ENCODE measurements at regions not wholly inside any gene's neighbourhood (a gene's known extent, or its start where the extent isn't known, plus 50 kb on each side); places are given as distances from the start of the nearest gene placed in this dataset.
"Not testable (repeated sequence)": the region's sequence is repeated elsewhere in the genome, so short reads cannot be mapped to it uniquely, and the experiment has no call there.

GRCh38 chr10:90041585-90041984 lies 340.2 kb downstream of the KIF20B start:
- DNase-seq, result no peak

DNA sequence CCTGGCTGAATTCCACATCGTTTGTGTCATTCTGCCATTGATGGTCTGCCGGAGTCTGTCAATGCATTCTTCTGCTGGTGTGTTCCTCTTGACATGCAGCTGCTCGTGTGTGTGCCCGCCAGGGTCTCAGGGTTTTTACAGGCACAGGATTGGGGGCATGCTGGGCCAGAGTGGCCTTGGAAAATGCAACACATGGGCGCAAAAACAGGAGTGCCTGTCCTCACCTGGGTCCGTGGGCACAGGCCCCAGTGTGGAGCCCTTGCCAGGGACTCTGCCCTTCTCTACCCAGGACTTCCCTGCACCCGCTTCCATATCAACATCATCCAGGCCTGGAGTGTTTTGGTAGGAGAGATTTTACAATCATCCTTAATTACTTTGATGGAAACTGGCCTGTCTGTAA lies 340.7 kb downstream of the KIF20B start:
- DNase-seq, result no peak

- DNase-seq, result no peak
Observed at GRCh38 chr10:90047243-90047729, 345.9 kb downstream of the KIF20B start.

- no peak for DNase-seq
Observed at GRCh38 chr10:90051053-90051452, 349.7 kb downstream of the KIF20B start.

- DNase-seq, result no peak
Observed at GRCh38 chr10:90051474-90051873, 350.1 kb downstream of the KIF20B start.

DNA sequence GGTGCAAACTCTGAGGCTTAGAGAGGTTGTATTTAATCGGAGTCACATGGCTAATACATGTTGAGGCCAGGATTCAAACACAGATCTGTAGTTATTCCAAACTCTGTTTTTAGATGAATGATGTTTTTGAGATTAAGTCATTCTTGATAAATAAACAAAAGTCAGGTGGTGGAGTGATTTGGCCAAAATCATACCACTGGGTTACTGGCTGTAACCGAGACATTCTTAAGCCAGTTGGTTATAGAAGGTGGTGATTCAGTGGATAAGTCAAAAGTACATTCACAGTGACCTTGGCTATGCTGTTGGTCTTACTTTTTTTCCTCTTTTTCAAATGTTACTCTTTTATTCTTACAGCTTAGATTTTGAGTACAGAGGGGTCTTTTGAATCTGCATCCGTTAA lies 361.4 kb downstream of the KIF20B start:
- no peak for DNase-seq

DNA sequence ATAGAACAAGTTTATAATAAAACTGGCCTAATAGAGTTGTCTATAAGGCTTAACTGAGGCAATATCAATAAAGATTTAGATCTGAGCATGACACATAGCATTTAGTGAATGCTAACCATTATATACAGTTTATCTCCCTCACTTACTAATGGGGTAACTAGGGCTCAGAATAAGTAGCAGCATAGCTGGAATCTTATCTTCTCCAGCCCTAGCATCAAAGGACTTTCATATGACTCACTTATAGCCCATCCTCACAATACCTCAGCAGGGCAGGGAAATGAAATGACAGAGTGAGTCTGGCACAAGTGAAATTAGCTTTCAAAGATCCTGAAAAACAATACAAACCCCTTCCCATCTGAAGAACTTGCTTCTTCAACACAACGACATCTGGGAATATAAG lies 362.9 kb downstream of the KIF20B start:
- no peak for DNase-seq

- DNase-seq, result no peak
Observed at GRCh38 chr10:90066435-90066834, 365.0 kb downstream of the KIF20B start.

GRCh38 chr10:90075995-90076394 lies 374.6 kb downstream of the KIF20B start:
- no peak for DNase-seq

GRCh38 chr10:90079819-90080218 lies 378.4 kb downstream of the KIF20B start:
- no peak for DNase-seq

GRCh38 chr10:90086606-90087190 lies 385.3 kb downstream of the KIF20B start:
- not testable (repeated sequence) for DNase-seq

DNA sequence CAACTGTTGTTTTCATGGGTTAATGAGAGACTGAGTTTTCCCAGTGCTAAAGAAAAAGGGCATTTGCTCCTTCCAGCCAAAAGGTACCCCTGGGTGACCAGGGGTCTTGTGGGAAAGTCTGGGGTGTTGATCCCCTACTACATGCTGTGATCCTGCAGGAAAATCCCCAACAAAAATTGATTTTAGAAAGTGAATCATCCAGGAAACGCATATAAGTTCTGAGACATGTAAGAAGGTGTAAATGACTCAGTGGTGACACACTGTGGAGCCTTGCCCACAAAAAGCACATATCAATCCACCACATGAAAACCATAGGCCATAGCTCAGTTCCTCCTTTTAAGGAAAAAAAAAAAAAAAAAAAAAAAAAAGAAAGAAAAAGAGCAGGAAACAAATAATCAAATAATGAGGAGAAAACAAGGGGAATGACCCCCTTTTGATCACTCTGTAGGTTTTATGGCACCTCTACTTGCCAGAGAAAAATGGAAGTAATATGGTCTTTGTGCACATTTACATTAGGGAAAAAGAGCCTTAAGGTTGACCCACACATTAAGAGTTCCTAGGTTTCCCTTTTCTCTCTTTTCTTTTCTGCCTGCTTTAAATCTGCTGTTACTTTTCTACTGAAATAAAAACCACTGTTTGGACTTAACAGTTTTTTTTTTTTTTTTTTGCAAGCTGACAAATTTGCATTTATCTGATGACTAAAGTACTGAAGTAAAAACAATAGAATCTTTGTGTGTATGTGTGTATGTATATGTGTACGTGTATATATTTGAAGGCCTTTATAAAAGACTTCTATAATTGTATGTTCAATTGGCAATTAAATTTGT lies 386.0 kb downstream of the KIF20B start:
- peak; percentile 19 for DNase-seq

- no peak for DNase-seq
Observed at GRCh38 chr10:90088024-90088317, 386.6 kb downstream of the KIF20B start.

GRCh38 chr10:90089719-90090118 lies 388.3 kb downstream of the KIF20B start:
- no peak for DNase-seq

DNA sequence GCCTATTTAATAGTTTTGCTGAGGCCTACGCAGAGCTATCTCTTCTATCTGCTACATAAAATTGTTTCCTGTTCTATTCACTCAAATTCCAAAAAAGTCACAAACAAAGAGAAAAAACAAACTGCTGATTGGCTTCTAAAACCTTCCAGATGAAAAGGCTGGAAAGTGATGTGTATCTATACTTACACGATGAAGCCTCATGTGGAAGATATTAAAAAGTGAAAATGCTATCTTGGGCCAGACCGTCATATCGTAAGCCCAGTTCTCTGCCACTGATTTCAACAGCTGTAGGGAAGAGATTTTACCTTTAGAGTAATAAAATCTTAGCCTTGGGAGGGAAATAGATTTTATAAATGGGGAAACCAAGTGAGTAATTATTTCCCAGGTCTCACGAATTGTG lies 394.8 kb downstream of the KIF20B start:
- no peak for DNase-seq

GRCh38 chr10:90107581-90107980 lies 406.2 kb downstream of the KIF20B start:
- DNase-seq, result not testable (repeated sequence)

GRCh38 chr10:90111671-90112070 lies 410.3 kb downstream of the KIF20B start:
- DNase-seq, result no peak

DNA sequence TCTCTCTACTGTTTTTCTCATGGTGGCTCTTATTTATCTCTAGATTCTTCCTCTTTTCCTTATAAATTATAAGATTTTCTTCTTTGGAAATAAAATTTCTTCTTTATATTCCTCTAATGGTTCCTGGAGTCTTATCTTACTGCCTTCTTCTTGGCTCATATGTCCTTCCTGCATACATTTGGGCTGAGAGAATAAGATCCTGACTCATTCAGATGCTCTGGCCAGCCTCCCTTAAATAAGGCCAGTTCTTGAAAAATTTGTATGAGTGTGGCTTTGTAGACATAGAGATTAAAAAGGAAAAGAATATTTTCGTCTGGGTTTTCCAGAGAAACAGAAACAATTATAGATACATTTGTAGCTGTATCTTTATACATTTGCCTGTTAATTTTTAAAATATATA lies 411.3 kb downstream of the KIF20B start:
- DNase-seq, result no peak

DNA sequence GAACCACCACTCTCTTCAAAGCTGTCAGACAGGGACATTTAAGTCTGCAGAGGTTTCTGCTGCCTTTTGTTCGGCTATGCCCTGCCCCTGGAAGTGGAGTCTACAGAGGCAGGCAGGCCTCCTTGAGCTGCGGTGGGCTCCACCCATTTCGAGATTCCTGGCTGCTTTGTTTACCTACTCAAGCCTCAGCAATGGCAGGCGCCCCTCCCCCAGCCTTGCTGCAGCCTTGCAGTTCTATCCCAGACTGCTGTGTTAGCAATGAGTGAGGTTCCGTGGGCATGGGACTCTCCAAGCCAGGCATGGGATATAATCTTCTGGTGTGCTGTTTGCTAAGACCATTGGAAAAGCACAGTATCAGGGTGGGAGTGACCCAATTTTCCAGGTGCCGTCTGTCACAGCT lies 417.2 kb downstream of the KIF20B start:
- DNase-seq, result not testable (repeated sequence)

DNA sequence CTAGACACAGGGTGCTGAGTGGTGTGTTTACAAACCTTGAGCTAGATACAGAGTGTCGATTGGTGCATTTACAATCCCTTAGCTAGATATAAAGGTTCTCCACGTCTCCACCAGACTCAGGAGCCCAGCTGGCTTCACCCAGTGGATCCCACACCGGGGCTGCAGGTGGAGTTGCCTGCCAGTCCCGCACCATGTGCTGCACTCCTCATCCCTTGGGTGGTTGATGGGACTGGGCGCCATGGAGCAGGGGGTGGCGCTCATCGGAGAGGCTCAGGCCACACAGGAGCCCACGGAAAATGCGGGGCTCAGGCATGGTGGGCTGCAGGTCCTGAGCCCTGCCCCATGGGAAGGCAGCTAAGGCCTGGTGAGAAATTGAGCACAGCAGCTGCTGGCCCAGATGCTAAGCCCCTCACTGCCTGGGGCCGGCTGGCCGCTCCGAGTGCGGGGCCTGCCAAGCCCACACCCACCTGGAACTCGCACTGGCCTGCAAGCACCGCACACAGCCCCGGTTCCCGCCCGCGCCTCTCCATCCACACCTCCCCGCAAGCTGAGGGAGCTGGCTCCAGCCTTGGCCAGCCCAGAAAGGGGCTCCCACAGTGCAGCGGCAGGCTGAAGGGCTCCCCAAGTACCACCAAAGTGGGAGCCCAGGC lies 418.4 kb downstream of the KIF20B start:
- DNase-seq, result not testable (repeated sequence)

- DNase-seq, result no peak
Observed at GRCh38 chr10:90125456-90126255, 424.3 kb downstream of the KIF20B start.

GRCh38 chr10:90126256-90126595 lies 424.8 kb downstream of the KIF20B start:
- no peak for DNase-seq

DNA sequence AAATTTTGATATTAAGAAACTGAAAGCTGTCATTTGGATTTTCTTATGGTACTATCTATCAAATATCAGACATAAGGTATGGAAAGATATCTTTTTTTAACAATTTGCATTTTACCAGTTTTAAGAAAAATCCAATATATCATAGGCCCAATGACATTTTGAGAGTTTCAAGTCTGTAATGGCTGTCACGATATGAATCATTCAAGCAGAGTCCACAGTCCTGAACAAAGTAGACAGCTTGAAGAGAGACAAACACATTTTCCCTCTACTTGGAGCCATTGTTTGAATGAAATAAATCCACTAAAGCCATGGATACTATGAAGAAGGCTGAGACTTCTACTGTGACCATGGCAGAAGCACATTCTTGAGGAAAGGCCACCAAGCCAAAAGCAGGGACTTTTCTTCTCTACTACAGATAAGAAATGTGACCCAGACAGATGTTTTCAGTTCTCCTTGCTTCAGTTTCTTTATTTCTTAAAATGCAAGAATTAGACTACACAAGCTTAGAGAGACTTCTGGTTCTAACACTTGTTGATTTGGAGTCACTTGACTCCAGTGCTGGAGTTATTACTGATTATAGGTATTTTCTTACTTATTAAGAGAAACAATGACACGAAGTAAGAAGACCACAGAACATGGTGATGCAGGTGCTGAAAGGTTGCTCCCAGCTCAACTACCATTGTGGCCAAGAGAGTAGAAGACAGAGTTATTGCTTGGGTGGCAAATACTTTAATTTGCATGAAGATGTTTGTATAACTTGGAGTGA lies 429.1 kb downstream of the KIF20B start:
- DNase-seq, result no peak

All from NCI-H526 treated with DMSO at 0.1 percent for 48 hours (cell line).